ENCODE measurements at regions not wholly inside any gene's neighbourhood (a gene's known extent, or its start where the extent isn't known, plus 50 kb on each side); places are given as distances from the start of the nearest gene placed in this dataset.

GRCh38 chr1:232472485-232473041 is 157.4 kb downstream of the SIPA1L2 start (continued):
- no peak for TF ChIP-seq RAD21 (IDR thresholded peaks at IDR 0.05; ENCODE audit: low read length)

GRCh38 chr1:232471250-232471649 is 158.7 kb downstream of the SIPA1L2 start:
- DNase-seq: no peak
- H4K20me1 ChIP-seq (ENCODE audit: insufficient read depth): no peaks in the 10 kb centered on the region
- H3K36me3 ChIP-seq (replicated peaks in 1 of 2; ENCODE audit: control insufficient read depth in 1 of 2, insufficient read depth in 2 of 2, low read length in 1 of 2): peaks cover 0 to 3% of the 10 kb centered on the region in 2 experiments
- no peak overlapping the region for H3K9ac ChIP-seq
- H3K4me1 ChIP-seq (ENCODE audit: control insufficient read depth in 1 of 2, insufficient read depth in 2 of 2, low read depth in 1 of 2, low read length in 1 of 2): no peaks in the 10 kb centered on the region; a peak in 2 of 4 replicates
- H3F3A ChIP-seq (replicated peaks; ENCODE audit: insufficient read depth): peaks cover 3% of the 10 kb centered on the region
- POLR2A ChIA-PET: no interaction called here
- H3K79me2 ChIP-seq (ENCODE audit: insufficient read depth): no peaks in the 10 kb centered on the region
- no peaks in the 10 kb centered on the region for H3K27me3 ChIP-seq (ENCODE audit: insufficient read depth)
- H3K4me2 ChIP-seq: no peak overlapping the region
- 74% methylated on average over 5 of the region's 5 CpGs for WGBS (ENCODE audit: low lambda C conversion rate)
- H2AFZ ChIP-seq (ENCODE audit: low read depth): no peak overlapping the region
- no peaks in the 10 kb centered on the region for H3K9me2 ChIP-seq
- H3K27ac ChIP-seq (ENCODE audit: low read depth in 2 of 2, low read length in 1 of 2): no peak overlapping the region
- TF ChIP-seq JUND (IDR thresholded peaks at IDR 0.05): no peak
- no peak for TF ChIP-seq RCOR1 (IDR thresholded peaks at IDR 0.05; ENCODE audit: low read length)
- TF ChIP-seq ELF1 (IDR thresholded peaks at IDR 0.05): no peak
- no peak for TF ChIP-seq REST (IDR thresholded peaks at IDR 0.05; ENCODE audit: low read depth, low read length)
- no peak for TF ChIP-seq IRF3 (IDR thresholded peaks at IDR 0.05; ENCODE audit: low read depth, low read length)
- no peak for TF ChIP-seq MEF2A (IDR thresholded peaks at IDR 0.05; ENCODE audit: borderline replicate concordance, low read depth)
- no peak for TF ChIP-seq POLR2AphosphoS5 (IDR thresholded peaks at IDR 0.05; ENCODE audit: low read depth, low read length)
- no peak for TF ChIP-seq RXRA (IDR thresholded peaks at IDR 0.05; ENCODE audit: borderline replicate concordance, low read depth)
- TF ChIP-seq NFIC (IDR thresholded peaks at IDR 0.05; ENCODE audit: borderline replicate concordance): no peak
- no peak for TF ChIP-seq PBX3 (IDR thresholded peaks at IDR 0.05)
- no peak overlapping the region for H3K4me3 ChIP-seq (ENCODE audit: low read depth in 2 of 2, low read length in 1 of 2)
- CTCF ChIA-PET: interaction anchor here (1.3 kb wide), 1 partner anchor 8 kb away, joined by 5 read pairs; no protein-coding TSS in a partner anchor
- H3K9me3 ChIP-seq: no peaks in the 10 kb centered on the region

Measured in SK-N-SH (cell line).